Endodermal cell (in vitro differentiated cells): ENCODE measurements at regions not wholly inside any gene's neighbourhood (a gene's known extent, or its start where the extent isn't known, plus 50 kb on each side); places are given as distances from the start of the nearest gene placed in this dataset.
A peak's percentile ranks its signal among the peaks of the same experiment; 100 is the strongest.

ENCODE experiments used
- DNase-seq: peaks from one replicate; pipeline ENCODE4 v3.0.0-alpha.2; 2017
- H3K27ac ChIP-seq: 2 replicates; pipeline ENCODE4 v1.5.1; 2013; ENCODE audit warnings: mild to moderate bottlenecking, low read depth, low read length, moderate library complexity
- H3K27me3 ChIP-seq: 2 replicates; pipeline ENCODE4 v1.6.1; 2013; ENCODE audit warnings: mild to moderate bottlenecking, low read length, moderate library complexity; ENCODE audit not compliant: insufficient read depth, control insufficient read depth, poor library complexity, severe bottlenecking
- H3K36me3 ChIP-seq: 2 replicates; pipeline ENCODE4 v1.7.0; 2013; ENCODE audit warnings: mild to moderate bottlenecking, low read length, moderate library complexity; ENCODE audit not compliant: control insufficient read depth, insufficient read depth
- H3K4me1 ChIP-seq: one replicate; pipeline ENCODE4 v1.7.0; 2013; ENCODE audit warnings: low read length; ENCODE audit not compliant: control insufficient read depth, insufficient read depth
- H3K4me3 ChIP-seq: 2 replicates; pipeline ENCODE4 v1.5.1; 2013; ENCODE audit warnings: mild to moderate bottlenecking, low read length, moderate library complexity
- H3K9ac ChIP-seq: 2 replicates; pipeline ENCODE4 v1.6.1; 2013; ENCODE audit warnings: mild to moderate bottlenecking, low read length, moderate library complexity; ENCODE audit not compliant: poor library complexity, severe bottlenecking; ENCODE audit errors: extremely low read depth
- H3K9me3 ChIP-seq: 2 replicates; pipeline ENCODE4 v1.6.1; 2013; ENCODE audit warnings: mild to moderate bottlenecking, low read length, moderate library complexity; ENCODE audit not compliant: control insufficient read depth
- H3K27ac Mint-ChIP-seq: 2 replicates; pipeline ENCODE4 v1.8.0; 2020; ENCODE audit warnings: mixed read lengths
- H3K27me3 Mint-ChIP-seq: 2 replicates; pipeline ENCODE4 v1.8.0; 2021; ENCODE audit warnings: mild to moderate bottlenecking, mixed read lengths; ENCODE audit not compliant: insufficient read depth
- H3K36me3 Mint-ChIP-seq: 2 replicates; pipeline ENCODE4 v1.8.0; 2020; ENCODE audit warnings: low read depth, mixed read lengths
- H3K4me1 Mint-ChIP-seq: 2 replicates; pipeline ENCODE4 v1.8.0; 2020; ENCODE audit warnings: mixed read lengths
- H3K4me3 Mint-ChIP-seq: 2 replicates; pipeline ENCODE4 v1.8.0; 2020; ENCODE audit warnings: mild to moderate bottlenecking, moderate library complexity, mixed read lengths
- H3K9me3 Mint-ChIP-seq: 2 replicates; pipeline ENCODE4 v1.8.0; 2020; ENCODE audit warnings: mild to moderate bottlenecking, mixed read lengths
- CTCF ChIP-seq: fragments of 200-600 bp; sonication (generic); conservative IDR thresholded peaks from 2 replicates; pipeline ENCODE4 v1.5.0; 2021; ENCODE audit warnings: antibody characterized with exemption, mild to moderate bottlenecking
- WGBS, 2 experiments: methylation state at CpG; one replicate each; pipeline versions ENCODE4 v1.1.5 to v1.1.7; 2013; ENCODE audit warnings: missing lambda C conversion rate in 2 of 2, mixed read lengths in 1 of 2; ENCODE audit not compliant: insufficient coverage in 1 of 2, insufficient read length in 1 of 2; 5-methylcytosine and 5-hydroxymethylcytosine counted together

GRCh38 chr12:61095111-61095510 lies 1165.1 kb upstream of the USP15 start:
- Mint-ChIP-seq H3K36me3 (no peaks in the 10 kb centered on the region), H3K4me3 (no peak overlapping the region), H3K9me3 (no peaks in the 10 kb centered on the region), H3K27ac (no peak overlapping the region), H3K4me1 (no peaks in the 10 kb centered on the region), H3K27me3 (no peaks in the 10 kb centered on the region)
- no peak for DNase-seq
- H3K9me3 ChIP-seq, result peaks cover 15% of the 10 kb centered on the region
- no peaks in the 10 kb centered on the region for H3K27me3 ChIP-seq
- H3K4me3 ChIP-seq, result no peak overlapping the region
- no peaks in the 10 kb centered on the region for H3K36me3 ChIP-seq
- no peak for TF ChIP-seq CTCF
- WGBS, 2 experiments, result 78% methylated on average over 2 of the region's 2 CpGs; no CpG with 5 or more reads in 1 of the 2 experiments
- no peaks in the 10 kb centered on the region for H3K4me1 ChIP-seq
- H3K27ac ChIP-seq, result no peak overlapping the region
- no peak overlapping the region for H3K9ac ChIP-seq

- Mint-ChIP-seq H3K9me3 (no peaks in the 10 kb centered on the region), H3K27me3 (no peaks in the 10 kb centered on the region), H3K4me3 (no peak overlapping the region), H3K36me3 (no peaks in the 10 kb centered on the region), H3K4me1 (no peaks in the 10 kb centered on the region), H3K27ac (no peak overlapping the region)
- TF ChIP-seq CTCF, result no peak
- H3K9me3 ChIP-seq, result peaks cover 26% of the 10 kb centered on the region
- no peaks in the 10 kb centered on the region for H3K36me3 ChIP-seq
- H3K4me1 ChIP-seq, result no peaks in the 10 kb centered on the region
- H3K27me3 ChIP-seq, result no peaks in the 10 kb centered on the region
- WGBS, 2 experiments, result 83 to 86% methylated on average over 4 to 7 of the region's 7 CpGs
- no peak overlapping the region for H3K4me3 ChIP-seq
- no peak overlapping the region for H3K27ac ChIP-seq
- DNase-seq, result peak; percentile 47
- no peak overlapping the region for H3K9ac ChIP-seq
These were observed 1162.1 kb upstream of the USP15 start for GRCh38 chr12:61098031-61098580.

- Histone ChIP-seq H3K9ac (no peak overlapping the region), H3K27me3 (no peaks in the 10 kb centered on the region), H3K36me3 (no peaks in the 10 kb centered on the region), H3K4me3 (no peak overlapping the region), H3K4me1 (no peaks in the 10 kb centered on the region), H3K27ac (no peak overlapping the region), H3K9me3 (peaks cover 26% of the 10 kb centered on the region)
- Mint-ChIP-seq H3K9me3 (peaks cover 6% of the 10 kb centered on the region), H3K4me1 (peaks cover 3% of the 10 kb centered on the region), H3K27me3 (no peaks in the 10 kb centered on the region), H3K4me3 (no peak overlapping the region), H3K36me3 (no peaks in the 10 kb centered on the region), H3K27ac (no peak overlapping the region)
- TF ChIP-seq CTCF, result no peak
- no peak for DNase-seq
These were observed 1153.1 kb upstream of the USP15 start for GRCh38 chr12:61107118-61107517.
